Stimulated activated CD4-positive, alpha-beta T cell treated with anti-CD3 and anti-CD28 coated beads, Interleukin-4, amount 100 ng/mL, for 4 hours (primary cell): ENCODE measurements at regions not wholly inside any gene's neighbourhood (a gene's known extent, or its start where the extent isn't known, plus 50 kb on each side); places are given as distances from the start of the nearest gene placed in this dataset.
"Not testable (repeated sequence)": the region's sequence is repeated elsewhere in the genome, so short reads cannot be mapped to it uniquely, and the experiment has no call there.

Experiments
- DNase-seq, 2 experiments: peaks; one replicate each; pipeline ENCODE4 v3.0.0-alpha.2; 2020

GRCh38 chr6:140039364-140039763 is 664.9 kb upstream of the CITED2 start:
- DNase-seq: no peak

DNA sequence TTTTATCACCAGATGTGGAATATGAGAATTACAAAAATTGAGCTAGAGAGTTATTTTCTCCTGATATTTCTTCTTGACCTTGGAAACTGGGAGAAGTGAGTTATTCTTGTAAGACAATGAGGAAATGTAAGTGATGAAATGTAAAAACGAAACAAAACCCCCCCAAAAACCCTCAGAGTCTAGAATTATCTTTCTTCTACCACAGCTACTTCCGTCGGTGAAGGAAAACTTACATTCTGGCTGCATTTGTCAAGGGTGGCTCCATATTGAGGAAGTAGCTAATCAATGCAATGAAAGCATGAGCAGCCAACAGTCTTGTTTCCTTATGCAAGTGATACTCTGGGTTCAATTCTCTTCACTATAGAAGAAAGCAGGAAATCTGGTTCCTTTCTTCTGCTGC is 661.7 kb upstream of the CITED2 start:
- no peak for DNase-seq

- DNase-seq: no peak
These were observed 657.7 kb upstream of the CITED2 start for GRCh38 chr6:140032189-140032588.

GRCh38 chr6:140029551-140029950 is 655.1 kb upstream of the CITED2 start:
- DNase-seq: no peak

- DNase-seq: no peak
These were observed 652.8 kb upstream of the CITED2 start for GRCh38 chr6:140027219-140027618.

DNA sequence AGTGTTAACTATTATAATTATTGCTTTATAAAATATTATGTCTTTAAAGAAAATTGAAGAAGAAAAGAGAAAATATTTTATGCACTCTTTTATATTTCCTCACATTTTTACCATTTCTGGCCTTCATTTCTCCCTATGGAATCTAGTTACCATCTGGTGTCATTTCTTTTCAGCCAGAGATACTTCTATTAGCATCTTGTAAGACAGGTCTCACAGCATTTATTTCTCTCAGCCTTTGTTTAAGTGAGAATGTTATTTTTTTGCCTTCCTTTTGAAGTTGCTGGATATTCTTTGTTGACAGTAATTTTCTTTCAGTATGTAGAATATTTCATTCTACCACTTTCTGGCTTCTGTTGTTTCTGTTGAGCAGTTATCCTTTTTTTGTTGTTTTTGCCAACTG is 652.1 kb upstream of the CITED2 start:
- DNase-seq: no peak

DNA sequence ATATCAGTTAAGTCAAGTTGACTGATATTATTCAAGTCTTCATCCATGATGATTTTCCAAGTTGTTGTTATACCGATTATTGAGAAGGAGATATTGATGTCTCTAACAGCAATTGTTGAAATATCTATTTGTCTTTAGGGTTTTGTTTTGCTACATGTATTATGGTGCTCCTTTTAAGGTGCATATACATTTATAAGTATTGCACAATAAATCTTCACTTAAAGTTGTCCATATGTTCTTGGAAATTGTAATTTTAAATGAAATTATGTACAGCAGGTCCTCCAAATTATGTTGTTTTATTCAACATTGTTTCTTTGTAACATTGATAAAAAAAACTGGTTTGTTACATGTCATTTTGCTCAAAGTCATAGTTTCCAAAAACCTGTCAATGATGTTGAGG is 650.7 kb upstream of the CITED2 start:
- DNase-seq: no peak

- no peak for DNase-seq
These were observed 645.9 kb upstream of the CITED2 start for GRCh38 chr6:140020207-140020791.

DNA sequence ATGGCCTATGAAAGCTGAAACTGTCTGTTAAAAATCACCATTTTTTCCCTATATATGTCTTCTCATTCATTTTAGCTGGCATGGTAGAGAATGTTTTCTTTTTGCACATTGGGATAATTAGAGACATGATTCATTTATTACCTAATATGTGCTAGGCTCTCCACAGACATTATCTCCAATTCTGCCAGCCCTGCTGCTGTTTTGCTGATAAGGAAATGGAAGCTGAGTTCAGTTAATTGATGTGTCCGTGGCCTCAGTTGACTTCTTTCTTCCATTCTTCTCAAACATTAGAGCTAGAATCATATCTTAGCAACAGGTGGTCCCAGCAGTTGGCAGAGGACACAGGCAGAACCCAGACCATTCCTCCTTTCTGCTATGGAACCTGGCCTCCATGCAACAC is 644.1 kb upstream of the CITED2 start:
- DNase-seq: no peak

GRCh38 chr6:140017470-140017869 is 643.0 kb upstream of the CITED2 start:
- no peak for DNase-seq

- no peak for DNase-seq
These were observed 637.7 kb upstream of the CITED2 start for GRCh38 chr6:140012150-140012549.

GRCh38 chr6:140011537-140011936 is 637.1 kb upstream of the CITED2 start:
- DNase-seq: no peak

GRCh38 chr6:140009286-140009685 is 634.8 kb upstream of the CITED2 start:
- no peak for DNase-seq

DNA sequence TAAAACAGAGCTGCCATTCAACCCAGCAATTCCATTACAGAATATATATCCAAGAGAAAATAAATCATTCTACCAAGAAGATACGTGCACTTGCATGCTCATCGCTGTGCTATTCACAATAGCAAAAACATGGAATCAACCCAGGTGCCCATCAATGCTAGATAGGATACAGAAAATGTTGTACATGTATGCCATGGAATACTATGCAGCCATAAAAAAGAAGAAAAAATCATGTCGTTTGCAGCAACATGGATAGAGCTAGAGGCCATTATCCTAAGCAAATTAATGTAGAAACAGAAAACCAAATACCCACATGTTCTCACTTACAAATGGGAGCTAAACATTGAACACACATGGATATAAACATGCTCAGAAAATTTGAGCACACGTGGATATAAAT is 633.1 kb upstream of the CITED2 start:
- DNase-seq: no peak

DNA sequence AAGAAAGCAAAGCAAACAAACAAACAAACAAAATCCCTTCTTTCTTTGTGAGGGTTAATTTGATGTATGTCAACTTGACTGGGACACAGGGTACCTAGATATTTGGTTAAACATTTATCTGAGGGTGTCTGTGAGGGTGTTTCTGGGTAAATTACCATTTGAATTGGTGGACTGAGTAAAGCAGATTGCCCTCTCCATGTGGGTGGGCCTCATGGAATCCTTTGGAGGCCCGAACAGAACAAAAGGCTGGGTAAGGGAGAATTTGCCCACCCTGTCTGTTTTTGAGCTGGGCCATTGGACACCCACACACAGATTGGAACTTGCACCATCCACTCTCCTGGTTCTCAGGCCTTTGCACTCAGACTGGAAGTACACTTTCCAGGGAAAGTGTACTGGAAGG is 628.8 kb upstream of the CITED2 start:
- no peak for DNase-seq

DNA sequence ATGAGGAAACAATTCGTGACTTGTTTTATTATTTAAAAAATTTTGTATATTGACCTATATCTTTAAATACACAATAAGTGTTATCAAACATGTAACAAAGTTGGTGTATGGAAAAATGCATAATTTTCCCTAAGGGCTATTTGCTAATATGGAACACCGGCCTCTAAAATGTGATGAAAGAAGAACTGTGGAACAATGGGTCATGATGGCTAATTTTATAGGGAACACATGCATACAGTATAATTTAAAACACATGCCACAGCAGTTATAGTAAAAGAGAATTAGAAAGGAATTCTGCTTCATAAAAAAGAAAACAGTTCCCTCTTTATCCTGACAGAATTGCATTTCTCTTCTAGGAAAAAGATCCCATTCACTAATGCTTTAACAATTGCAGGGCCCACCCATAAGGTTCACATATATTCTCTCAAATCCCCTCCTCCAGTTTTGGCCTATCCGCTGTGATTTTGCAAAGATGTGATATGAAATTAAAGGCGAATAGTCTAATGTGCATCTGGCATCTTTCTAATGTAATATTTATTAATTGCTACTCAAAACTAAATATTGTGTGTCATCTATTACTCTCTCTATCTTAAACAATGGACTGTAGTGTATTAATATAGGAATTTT is 628.1 kb upstream of the CITED2 start:
- DNase-seq: no peak

DNA sequence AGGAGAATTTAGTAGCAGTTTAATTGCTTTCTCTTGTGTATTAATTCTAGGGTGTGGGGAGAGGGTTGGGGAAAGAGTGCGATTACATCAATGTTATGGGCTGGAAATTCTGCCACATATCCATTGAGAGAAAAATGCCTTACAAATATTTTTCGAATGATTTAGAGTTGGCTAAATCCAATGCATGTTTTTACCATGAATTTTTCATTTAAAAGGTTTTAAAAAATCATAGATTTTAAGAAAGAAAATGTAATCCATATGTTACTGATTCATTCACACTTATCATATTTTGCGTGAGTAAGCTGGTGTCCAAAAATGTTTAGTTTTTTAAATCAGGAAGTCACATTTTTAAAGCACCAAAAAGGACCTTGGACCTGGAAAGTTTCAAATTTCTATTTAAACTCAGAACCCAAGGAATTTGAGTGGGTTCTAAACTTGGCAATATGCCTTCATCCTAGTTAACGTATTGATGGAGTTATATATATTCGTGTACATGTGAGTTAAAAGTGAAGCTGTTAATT is 627.4 kb upstream of the CITED2 start:
- DNase-seq: no peak

DNA sequence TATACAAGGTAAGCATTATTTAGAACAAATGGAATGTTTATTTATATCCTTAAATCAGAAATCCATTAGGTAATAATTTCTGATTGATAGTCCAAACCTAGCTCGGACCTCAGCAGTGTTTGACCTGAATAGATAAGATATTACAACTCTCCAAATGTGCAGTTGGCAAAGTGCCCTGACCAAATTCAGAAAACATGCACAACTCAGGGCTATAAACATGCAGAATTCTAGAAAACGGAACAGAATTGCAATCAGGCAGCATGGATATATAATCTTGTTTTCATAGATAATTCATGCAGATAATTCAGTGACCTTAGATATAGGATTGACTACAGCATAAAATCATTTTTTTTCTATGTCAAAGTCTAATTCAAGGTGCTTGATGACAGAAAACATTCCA is 626.6 kb upstream of the CITED2 start:
- no peak for DNase-seq

DNA sequence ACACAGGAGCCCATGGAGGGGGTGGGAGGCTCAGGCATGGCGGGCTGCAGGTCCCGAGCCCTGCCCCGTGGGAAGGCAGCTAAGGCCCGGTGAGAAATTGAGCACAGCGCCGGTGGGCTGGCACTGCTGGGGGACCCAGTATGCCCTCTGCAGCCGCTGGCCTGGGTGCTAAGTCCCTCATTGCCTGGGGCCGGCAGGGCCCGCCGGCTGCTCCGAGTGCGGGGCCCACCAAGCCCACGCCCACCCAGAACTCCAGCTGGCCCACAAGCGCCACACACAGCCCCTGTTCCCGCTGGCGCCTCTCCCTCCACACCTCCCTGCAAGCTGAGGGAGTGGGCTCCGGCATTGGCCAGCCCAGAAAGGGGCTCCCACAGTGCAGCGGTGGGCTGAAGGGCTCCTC is 625.2 kb upstream of the CITED2 start:
- DNase-seq: not testable (repeated sequence)

DNA sequence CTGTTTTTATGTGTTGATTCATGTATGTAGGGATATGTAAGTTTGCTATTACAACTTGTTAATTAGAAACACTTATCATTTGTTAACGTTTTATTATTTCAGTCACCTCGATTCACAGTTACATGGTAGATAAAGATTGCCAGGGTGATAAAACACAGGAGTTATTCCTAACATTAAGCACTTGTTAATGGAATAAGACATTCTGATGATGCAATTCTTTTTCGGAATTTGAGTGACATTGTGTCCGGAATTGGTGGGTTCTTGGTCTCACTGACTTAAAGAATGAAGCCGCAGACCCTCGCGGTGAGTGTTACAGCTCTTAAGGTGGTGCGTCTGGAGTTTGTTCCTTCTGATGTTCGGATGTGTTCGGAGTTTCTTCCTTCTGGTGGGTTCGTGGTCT is 624.0 kb upstream of the CITED2 start:
- DNase-seq: not testable (repeated sequence)

- DNase-seq: no peak
These were observed 621.9 kb upstream of the CITED2 start for GRCh38 chr6:139996253-139996834.

DNA sequence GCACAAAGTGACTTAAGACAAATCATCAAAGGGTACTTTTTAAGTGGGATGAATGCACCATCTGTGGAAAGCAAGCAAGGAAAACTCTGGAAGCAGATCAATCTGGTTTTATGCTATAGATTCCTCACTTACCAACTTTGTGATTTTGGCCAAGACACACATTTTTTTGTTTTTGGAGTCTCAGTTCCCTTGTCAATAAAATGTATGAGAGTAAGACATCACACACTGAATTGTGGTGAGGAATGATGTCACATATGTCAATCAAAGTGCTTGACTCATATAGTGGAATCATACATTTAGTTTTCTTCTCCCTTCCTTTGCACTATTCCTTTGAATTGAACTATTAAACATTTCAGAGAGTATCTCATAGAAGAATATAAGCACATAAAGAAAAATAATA is 620.5 kb upstream of the CITED2 start:
- no peak for DNase-seq

DNA sequence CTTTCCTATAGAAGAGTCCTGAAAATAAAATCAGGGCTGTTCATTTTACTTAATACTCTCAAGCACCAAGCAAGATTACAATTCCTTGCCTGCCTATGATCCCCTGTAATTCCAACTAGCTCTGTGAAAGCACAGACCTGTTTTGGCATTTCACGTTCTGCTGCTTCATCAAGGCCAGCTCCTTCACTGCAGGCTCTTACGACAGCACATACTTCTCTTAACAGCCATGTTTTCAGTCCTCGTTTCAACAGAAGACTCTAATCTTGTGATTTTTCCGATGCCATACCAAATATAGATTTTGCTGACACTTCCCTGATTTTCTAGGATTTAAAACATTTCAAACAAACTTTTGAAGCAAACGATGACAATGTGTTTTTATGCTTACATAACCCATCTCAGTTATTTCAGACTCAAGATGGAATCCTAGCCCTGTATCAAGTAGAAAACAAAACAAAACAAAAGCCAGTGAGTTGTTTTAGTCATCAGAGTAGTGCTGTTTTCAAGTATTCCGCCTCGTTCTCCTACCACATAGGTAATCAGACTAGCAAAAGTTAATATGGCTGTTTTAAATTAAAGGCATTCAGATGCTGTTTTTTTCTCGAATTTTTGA is 616.5 kb upstream of the CITED2 start:
- DNase-seq: no peak

- no peak for DNase-seq
These were observed 615.7 kb upstream of the CITED2 start for GRCh38 chr6:139990026-139990686.
